GM10266 (cell line): ENCODE measurements at regions not wholly inside any gene's neighbourhood (a gene's known extent, or its start where the extent isn't known, plus 50 kb on each side); places are given as distances from the start of the nearest gene placed in this dataset.

Experiments
- DNase-seq: peaks from one replicate; pipeline ENCODE4 v3.0.0; 2012; ENCODE audit errors: extremely low spot score
- CTCF ChIP-seq: IDR thresholded peaks from 2 replicates; pipeline ENCODE4 v1.5.1; 2012; ENCODE audit warnings: mild to moderate bottlenecking, low read depth; ENCODE audit not compliant: control insufficient read depth, insufficient read depth; ENCODE audit errors: missing control alignments

DNA sequence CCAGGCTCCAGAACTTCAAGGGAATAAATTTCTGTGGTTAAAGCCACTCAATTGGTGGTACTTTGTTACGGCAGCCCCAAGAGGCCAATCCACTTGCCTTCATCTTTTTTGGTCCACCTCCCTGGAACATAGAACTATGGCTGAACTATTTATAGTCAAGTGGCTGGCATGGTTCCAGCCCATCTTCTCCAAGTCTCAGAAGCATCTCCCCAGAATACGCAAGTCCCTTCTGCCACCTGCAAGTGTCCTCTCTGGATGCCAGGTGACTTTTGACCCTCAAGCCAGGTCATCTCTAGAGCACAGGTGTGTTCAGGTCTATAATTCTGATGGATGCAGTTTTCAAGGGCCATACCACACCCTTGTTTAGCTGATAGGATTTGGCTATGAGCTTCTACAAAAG lies 371.5 kb downstream of the AACS start:
- no peak for DNase-seq
- no peak for TF ChIP-seq CTCF

GRCh38 chr12:125440399-125440798 lies 375.2 kb downstream of the AACS start:
- no peak for TF ChIP-seq CTCF
- no peak for DNase-seq

DNA sequence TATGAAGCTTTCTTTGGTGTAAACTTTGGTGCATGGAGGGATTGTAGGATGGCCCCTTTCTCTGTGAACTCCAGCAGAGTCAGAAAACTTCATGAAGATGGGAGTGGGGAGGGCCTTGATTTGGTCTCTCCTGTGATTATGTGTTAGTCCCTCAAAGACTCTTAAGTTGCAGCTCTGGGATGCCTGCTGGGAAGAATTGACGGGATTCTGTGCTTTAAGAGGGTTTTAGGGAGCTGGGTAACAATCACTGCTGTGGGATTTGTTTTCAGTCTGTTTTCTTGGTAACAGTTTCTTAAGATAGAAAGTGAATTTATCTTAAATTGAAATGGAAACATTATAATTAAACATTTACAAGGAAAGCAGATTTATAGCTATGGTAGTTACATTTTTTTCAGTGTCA lies 378.1 kb downstream of the AACS start:
- no peak for TF ChIP-seq CTCF
- no peak for DNase-seq

DNA sequence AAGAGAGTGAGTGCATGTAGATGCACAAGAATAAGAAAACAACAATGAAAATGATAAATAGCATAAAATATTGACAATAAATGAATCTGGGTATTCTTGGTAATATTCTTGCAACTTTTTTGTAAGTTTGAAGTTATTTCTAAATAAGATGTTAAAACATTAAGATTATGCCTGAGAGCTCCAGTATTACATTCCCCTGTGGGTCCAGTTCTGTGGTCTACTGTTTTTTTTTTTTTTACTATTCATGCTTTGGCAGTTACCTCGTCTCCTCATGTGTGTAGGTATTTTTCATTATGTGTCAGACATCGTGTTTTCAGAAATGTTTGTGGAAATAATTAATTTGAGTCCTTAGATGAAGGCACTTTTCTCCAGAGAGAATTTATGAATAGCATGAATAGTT lies 386.2 kb downstream of the AACS start:
- DNase-seq = no peak
- no peak for TF ChIP-seq CTCF

- no peak for DNase-seq
- TF ChIP-seq CTCF = no peak
Observed at GRCh38 chr12:125453751-125454150, 388.5 kb downstream of the AACS start.

GRCh38 chr12:125454291-125454690 lies 389.1 kb downstream of the AACS start:
- no peak for DNase-seq

DNA sequence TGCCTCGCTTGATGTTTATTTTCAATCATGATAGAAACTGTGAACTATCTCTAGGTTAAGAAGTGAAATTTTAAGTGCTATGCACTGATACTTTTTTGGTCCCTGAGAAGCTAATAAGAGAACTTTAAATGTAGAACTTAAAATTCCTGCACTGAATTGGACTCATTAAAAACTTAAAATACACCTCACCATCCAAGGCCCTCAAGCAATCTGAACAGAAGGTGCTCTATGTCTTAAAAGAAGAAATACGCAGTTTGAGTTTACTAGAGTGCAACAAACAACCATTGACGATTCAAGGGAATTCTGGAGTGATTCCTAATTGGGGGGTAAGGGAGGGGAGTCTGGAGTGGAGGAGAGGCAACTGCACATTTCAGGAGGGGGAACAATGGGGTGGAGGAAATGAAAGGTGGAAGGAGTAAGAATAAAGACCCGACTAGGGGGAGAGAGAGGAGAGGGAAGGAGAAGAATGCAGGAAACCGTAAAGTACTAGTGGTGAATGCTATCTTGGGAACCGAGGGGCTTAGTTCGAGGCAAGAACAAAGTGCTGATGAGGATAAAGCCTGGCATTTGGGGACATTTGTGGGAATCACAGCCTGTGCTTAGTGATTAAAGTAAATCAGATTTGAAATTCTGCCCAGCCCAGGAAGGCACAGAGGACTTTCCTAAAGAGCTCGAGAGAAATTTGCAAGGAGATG lies 389.7 kb downstream of the AACS start:
- TF ChIP-seq CTCF = no peak
- no peak for DNase-seq

More at GRCh38 chr12:125454291-125454690, 389.1 kb downstream of the AACS start:
- TF ChIP-seq CTCF = no peak
